Left kidney (tissue), 1 donor: ENCODE measurements at regions not wholly inside any gene's neighbourhood (a gene's known extent, or its start where the extent isn't known, plus 50 kb on each side); places are given as distances from the start of the nearest gene placed in this dataset.
A peak's percentile ranks its signal among the peaks of the same experiment; 100 is the strongest.
"Not testable (repeated sequence)": the region's sequence is repeated elsewhere in the genome, so short reads cannot be mapped to it uniquely, and the experiment has no call there.

Experiments used
- DNase-seq: peaks from one replicate; pipeline ENCODE4 v3.0.0-alpha.2; 2013

GRCh38 chr1:65020774-65021173 is 54.4 kb upstream of the JAK1 start:
- DNase-seq = no peak

- DNase-seq = no peak
These were observed 55.4 kb upstream of the JAK1 start for GRCh38 chr1:65021795-65022194.

GRCh38 chr1:65022216-65022615 is 55.9 kb upstream of the JAK1 start:
- no peak for DNase-seq

- no peak for DNase-seq
These were observed 59.4 kb upstream of the JAK1 start for GRCh38 chr1:65025794-65026193.

GRCh38 chr1:65026235-65026634 is 59.9 kb upstream of the JAK1 start:
- no peak for DNase-seq

- DNase-seq = no peak
These were observed 61.5 kb upstream of the JAK1 start for GRCh38 chr1:65027666-65028358.

GRCh38 chr1:65029434-65029833 is 63.1 kb upstream of the JAK1 start:
- not testable (repeated sequence) for DNase-seq

- not testable (repeated sequence) for DNase-seq
These were observed 68.5 kb upstream of the JAK1 start for GRCh38 chr1:65034879-65035278.

GRCh38 chr1:65036570-65037051 is 70.3 kb upstream of the JAK1 start:
- no peak for DNase-seq

- no peak for DNase-seq
These were observed 72.7 kb upstream of the JAK1 start for GRCh38 chr1:65039066-65039465.

- DNase-seq = no peak
These were observed 73.2 kb upstream of the JAK1 start for GRCh38 chr1:65039508-65039907.

GRCh38 chr1:65042467-65042866 is 76.1 kb upstream of the JAK1 start:
- no peak for DNase-seq

- no peak for DNase-seq
These were observed 78.1 kb upstream of the JAK1 start for GRCh38 chr1:65044411-65044810.

- no peak for DNase-seq
These were observed 78.9 kb upstream of the JAK1 start for GRCh38 chr1:65045022-65045817.

GRCh38 chr1:65048335-65048734 is 82.0 kb upstream of the JAK1 start:
- no peak for DNase-seq

- no peak for DNase-seq
These were observed 83.8 kb upstream of the JAK1 start for GRCh38 chr1:65049941-65050713.

- no peak for DNase-seq
These were observed 84.4 kb upstream of the JAK1 start for GRCh38 chr1:65050735-65051134.

GRCh38 chr1:65054481-65054880 is 88.1 kb upstream of the JAK1 start:
- no peak for DNase-seq

- DNase-seq = no peak
These were observed 89.4 kb upstream of the JAK1 start for GRCh38 chr1:65055747-65056146.

- DNase-seq = no peak
These were observed 89.9 kb upstream of the JAK1 start for GRCh38 chr1:65056234-65056633.

GRCh38 chr1:65056866-65057265 is 90.5 kb upstream of the JAK1 start:
- DNase-seq = no peak

GRCh38 chr1:65059930-65060538 is 88.0 kb upstream of the AK4 start:
- peak; percentile 27 for DNase-seq
